CD4-positive, alpha-beta T cell treated with Interleukin-4 for 1 hour (primary cell): ENCODE measurements at regions not wholly inside any gene's neighbourhood (a gene's known extent, or its start where the extent isn't known, plus 50 kb on each side); places are given as distances from the start of the nearest gene placed in this dataset.
"Not testable (repeated sequence)": the region's sequence is repeated elsewhere in the genome, so short reads cannot be mapped to it uniquely, and the experiment has no call there.

Experiments used
- DNase-seq, 2 donors: peaks; one replicate each; pipeline ENCODE4 v3.0.0-alpha.2; 2020 to 2022

DNA sequence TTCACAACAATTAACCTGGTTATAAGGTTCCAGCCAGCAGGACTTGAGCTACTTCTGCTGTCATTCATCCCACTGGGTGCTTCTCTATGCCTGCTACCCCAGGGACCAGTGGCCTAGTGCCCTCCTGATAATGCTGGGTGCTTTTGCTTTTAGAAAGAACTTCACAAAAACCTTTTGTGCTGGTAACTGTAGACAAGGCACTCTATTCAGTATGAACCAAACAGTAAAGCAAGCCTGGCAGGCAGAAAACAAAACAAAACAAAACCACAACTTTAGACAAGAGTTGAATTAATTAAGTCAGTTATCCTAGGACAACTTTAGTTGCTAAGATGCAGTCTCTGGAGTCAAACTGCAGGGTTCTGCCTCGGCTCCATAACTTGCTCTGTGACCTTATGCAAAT, 61.9 kb upstream of the ADGRL2 start:
- DNase-seq: no peak

DNA sequence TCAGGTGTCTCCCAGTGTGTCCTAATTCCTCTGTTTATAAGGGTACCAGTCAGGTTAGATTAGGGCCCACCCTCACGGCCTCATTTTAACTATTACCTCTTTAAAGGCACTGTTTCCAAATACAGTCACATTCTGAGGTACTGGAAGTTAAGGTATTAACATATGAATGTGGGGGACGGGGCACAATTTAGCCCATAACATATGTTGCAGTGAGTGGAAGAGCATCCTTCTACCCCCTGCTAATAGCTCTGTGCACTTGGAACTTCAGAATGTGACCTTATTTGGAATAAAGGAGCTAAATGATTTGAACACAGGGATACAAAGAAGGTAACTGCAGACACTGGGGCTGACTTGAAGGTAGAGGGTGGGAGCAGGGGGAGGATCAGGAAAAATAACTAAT, 67.3 kb upstream of the ADGRL2 start:
- DNase-seq: no peak

DNA sequence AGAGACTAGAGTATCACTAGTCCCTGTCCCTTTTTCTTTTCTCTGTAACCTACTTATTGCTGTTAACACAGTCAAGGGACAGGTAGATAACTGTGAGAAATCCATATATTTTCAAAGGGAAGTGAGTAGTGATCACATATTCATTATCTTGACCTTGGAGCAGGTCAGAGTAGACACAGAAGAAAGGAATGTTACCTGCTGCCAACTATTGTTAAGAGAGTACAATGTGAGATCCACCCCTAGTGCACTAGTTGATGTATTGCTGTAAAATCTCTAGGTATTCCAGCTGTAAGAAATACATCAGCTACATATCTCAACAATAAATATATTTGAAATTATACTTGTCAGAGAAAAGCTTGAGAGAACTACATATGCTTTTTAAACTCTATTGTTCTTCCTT, 68.7 kb upstream of the ADGRL2 start:
- DNase-seq: no peak

DNA sequence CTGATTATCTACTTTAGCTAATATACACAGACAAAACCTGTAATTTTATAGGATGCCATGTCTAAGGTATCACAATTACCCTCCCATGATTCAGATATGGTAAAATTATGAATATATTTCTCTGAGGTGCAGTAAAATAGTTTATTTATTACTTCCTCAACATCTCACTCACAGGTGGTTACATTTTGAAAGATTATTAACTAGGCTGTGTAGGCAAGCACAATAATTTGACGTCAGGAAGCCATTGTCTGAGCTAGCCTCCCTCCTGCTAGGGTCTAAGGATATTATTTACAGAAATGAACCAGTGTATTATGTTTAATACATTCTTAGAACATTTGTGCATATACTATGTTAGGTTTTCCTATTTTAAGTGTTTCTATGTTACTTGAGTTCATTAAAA, 69.9 kb upstream of the ADGRL2 start:
- no peak for DNase-seq

GRCh38 chr1:81730299-81730698, 70.4 kb upstream of the ADGRL2 start:
- not testable (repeated sequence) for DNase-seq

- no peak for DNase-seq
Measured at GRCh38 chr1:81729818-81730217, 70.9 kb upstream of the ADGRL2 start.

- DNase-seq: no peak
Measured at GRCh38 chr1:81729239-81729638, 71.5 kb upstream of the ADGRL2 start.

GRCh38 chr1:81725823-81726222, 74.9 kb upstream of the ADGRL2 start:
- DNase-seq: no peak

GRCh38 chr1:81722631-81723328, 78.0 kb upstream of the ADGRL2 start:
- DNase-seq: not testable (repeated sequence)

GRCh38 chr1:81720256-81720655, 80.5 kb upstream of the ADGRL2 start:
- not testable (repeated sequence) for DNase-seq

DNA sequence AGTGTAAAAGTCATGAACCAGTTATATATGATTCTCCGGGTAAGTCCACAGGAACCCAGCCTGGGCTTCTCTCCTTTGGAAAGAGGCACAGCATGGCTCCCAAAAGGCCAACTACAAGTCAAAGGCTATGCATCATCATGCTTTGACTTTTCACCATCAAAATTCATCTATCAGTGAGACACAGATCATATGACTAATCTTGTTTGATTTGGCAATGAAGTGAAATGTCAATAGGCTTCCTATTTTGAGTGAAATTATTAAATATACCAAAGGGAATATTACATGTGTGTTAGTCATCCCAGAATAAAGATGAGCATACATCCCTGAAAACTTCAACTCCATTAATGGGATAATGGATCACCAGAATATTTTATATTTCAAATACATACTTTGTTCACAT, 83.5 kb upstream of the ADGRL2 start:
- DNase-seq: no peak

GRCh38 chr1:81715391-81715790, 85.3 kb upstream of the ADGRL2 start:
- DNase-seq: no peak

DNA sequence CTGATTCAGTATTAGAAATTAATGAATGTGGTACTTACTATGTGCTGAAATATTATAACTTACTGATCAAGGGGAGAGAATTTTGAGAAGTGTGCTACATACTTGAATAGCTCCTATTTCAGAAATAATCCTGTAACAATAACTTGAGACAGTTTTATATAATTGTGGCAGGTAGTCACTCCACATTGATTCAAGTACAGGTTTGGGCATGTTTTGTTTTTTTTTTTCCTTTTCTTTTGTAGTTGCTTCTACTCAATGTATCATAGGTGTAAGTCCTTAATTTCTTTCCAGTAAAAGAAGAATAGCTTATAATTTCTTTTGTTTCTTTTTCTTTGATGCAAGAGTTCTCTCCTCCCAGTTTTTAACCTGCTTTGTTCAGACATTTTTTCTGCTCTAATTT, 86.1 kb upstream of the ADGRL2 start:
- no peak for DNase-seq

DNA sequence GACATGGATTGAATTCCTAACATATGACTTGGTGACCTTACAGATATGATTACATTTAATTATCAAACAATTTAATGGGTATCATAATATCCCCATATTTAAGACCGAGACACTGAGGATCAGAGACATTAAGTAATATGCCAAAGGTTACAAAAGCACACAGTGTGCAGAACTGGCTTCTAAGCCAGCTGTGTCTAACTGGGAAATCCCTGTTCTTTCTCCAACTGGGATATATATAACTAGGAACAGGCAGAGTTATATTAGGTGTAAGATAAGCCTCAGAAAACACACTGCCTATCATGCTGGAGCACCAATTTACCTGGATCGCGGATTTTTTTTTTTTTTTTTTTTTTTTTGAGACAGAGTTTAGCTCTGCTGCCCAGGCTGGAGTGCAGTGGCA, 88.3 kb upstream of the ADGRL2 start:
- DNase-seq: no peak

- no peak for DNase-seq
Measured at GRCh38 chr1:81710857-81711256, 89.9 kb upstream of the ADGRL2 start.

GRCh38 chr1:81708250-81708649, 92.5 kb upstream of the ADGRL2 start:
- DNase-seq: no peak

DNA sequence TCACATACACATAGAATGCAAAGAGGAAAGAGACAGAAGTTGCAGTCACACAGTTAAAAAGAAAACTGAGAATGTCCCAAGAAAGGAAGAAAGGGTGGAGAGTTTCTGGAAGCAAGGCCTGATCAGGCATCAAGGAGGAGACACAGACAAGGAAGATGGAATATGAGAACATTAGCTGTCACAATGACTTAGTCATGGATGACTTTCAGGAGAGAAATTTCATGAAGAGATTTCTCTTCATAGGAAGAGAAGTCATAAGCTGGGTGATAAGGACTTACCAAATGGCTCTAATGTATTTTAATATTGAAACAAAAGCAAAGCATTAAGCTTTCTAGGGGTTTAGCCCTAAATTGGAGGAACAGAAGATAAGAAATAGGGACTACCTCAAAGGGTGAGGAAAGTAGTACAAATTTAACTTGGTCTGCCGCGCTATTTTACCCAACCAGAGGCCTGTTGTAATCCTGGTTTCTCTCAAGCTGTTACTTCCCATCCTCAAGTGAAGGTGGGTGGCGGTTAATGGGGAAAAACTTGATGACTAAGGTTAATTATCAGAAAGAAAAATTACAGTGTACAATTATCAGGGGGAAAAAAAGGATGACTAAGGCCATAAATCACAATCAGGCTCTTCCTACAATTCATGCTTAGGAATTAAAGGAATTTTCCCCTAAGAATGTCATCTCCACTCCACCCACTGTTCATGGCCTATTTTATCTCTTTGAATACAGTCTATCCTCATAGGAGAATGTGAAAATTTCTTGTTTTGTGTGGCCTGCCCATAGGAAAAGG, 93.9 kb upstream of the ADGRL2 start:
- DNase-seq: no peak

- DNase-seq: no peak
Measured at GRCh38 chr1:81703756-81704463, 96.8 kb upstream of the ADGRL2 start.

DNA sequence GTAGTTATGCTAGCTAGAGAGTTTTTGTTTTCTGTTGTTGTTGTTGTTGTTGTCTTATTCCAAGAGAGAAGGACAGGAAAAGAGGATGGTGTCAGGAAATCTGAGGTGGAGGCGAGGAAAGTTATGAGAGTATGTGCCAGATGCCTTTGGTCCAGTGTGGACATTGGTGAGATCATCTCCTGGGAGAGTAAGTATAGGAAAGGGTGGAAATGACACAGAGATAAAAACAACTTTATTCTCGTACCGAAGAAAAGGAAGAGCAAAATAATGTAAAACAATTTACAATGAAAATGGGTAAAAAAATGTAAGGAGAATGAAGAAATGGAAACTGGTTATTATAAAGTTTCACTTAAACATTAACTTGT, 97.4 kb upstream of the ADGRL2 start:
- DNase-seq: no peak

DNA sequence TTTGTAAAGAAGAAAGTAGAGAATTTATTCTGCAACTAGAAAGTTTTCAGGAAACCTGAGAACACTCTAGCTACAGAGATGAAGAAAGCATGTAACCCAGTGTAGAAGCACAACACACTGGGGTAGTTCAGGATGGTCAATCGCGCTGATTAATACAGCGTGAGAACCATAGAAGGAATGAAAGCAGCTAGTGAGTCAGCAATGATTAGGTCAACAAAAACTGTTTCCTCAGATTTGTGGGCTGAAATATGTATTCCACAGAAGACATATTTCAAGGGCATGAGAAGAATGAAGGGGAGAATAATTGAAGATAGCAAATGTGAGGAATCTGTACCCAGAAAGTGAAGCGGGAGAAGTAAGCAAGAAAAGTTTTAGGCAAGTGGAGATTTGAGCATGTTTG, 97.8 kb upstream of the ADGRL2 start:
- no peak for DNase-seq

DNA sequence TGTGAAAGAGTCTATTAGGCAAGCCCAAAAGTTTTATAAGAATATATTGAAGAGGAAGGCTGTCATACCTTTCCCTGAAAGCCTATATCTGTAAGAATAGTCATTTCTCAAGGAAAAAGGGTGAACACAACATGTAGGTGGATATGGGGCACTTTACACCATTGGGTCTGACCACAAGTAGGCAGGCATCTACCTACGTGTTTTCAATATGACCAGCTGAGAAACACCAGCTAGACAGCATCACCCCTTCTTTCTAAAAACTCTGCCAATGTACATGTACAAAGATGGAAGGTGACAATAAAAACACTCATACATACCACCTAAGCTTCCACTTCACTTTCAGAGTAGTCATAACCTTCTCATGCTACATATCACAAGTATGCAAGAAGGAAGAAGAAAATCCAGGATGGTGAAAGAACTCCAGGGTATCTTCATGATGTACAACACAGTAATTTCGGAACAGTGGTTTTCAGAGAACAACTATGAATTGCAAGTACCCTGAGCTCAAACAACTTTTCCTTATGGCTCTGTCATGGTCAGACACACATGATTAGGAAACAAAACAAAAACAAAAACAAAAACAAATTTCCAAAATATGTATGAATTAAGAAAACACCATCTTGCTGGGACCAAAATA, 98.5 kb upstream of the ADGRL2 start:
- DNase-seq: no peak

DNA sequence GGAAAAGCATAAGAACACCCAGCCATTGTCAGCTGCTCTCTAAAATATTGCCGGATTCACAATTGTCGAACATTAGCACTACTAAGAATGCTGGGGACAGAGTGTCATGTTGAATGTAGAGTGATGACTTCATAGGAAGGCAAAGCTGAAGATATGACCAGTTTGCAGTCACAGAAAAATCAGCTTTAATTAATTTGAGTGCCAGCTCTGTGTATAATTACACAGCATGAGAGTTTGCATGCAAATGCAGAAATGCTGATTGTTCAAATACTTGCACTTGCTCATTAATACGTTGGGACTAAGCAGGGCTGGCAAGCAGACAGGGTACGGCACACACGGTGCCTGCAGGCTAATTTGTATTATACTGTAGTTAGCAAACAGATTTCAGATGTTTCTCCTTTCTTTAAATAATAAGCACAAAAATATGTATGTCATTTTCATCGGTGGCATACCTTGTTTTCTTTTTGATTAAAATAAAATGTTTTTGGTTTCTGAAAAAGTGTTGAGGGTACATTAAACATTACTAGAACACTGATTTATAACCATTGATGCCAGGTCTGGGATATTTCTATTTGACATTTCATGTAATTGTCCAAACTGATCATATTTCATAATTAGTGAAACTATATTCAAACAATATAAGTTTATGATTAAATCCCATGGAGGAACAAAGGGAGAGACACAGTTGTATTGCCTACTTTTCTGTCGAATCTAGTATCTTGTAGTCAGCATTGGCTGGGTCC, 99.8 kb upstream of the ADGRL2 start:
- no peak for DNase-seq

DNA sequence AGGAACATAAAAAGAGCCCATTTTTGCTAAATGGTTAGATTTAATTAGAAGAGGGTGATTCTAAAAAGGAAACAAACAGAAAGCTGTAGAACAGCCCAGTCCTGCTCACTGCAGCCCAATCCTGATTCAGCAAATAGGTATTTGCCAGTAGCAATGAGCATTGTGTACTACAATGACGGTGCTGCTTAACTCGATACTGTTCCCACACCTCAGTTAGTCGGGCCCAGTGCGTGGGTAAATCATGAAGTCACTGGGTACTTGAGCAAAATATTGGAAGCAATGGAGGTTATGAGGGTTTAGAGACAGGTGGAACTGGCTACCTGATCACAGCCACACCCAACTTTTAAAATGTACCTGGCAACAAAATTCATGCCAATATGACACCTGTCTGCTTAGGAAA, 101.5 kb upstream of the ADGRL2 start:
- DNase-seq: no peak
